HG02678 (cell line): ENCODE measurements at regions not wholly inside any gene's neighbourhood (a gene's known extent, or its start where the extent isn't known, plus 50 kb on each side); places are given as distances from the start of the nearest gene placed in this dataset.

Experiments
- ATAC-seq: cut with Tn5 transposase; IDR thresholded peaks from one replicate; pipeline ENCODE4 v1.9.1; 2021; ENCODE audit warnings: mild to moderate bottlenecking, moderate library complexity; ENCODE audit not compliant: unreplicated experiment

DNA sequence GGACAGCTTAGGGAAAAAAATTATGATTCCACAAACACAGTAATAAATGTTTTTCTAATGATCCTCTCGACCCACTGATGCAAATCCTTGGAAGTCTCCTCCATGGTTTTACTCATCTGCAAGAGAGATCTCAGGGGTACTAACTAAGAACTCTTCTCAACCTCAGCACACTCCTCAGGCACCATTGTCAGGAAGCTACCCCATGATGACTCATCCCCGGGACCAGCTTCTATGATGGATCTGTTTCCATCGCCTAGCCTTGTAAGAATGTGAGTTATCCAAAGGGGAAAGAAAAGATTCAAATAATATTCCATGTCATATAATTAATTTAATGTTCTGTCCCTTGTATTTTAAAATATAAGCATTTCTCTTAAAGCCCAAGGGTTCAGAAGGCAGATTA lies 816.1 kb upstream of the IGFBP7 start:
- ATAC-seq, result no peak

DNA sequence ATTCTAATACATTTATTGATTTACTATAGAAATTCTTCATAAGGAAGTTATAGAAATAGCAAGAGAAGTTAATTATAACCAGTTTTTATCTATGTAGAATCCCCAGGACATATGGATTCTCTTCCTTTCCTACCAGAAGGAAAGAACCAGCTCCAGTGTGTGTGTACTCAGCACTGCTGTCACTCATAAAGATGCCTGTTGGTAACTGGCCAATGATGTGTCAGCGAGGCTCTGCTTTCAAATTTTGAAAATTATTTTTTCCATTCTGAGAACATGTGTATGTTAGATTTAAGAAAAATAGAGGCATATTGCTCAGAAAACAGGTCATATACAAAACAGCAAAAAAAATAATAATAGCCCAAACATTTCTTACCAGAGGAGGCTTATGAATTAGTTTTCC lies 814.8 kb upstream of the IGFBP7 start:
- no peak for ATAC-seq

DNA sequence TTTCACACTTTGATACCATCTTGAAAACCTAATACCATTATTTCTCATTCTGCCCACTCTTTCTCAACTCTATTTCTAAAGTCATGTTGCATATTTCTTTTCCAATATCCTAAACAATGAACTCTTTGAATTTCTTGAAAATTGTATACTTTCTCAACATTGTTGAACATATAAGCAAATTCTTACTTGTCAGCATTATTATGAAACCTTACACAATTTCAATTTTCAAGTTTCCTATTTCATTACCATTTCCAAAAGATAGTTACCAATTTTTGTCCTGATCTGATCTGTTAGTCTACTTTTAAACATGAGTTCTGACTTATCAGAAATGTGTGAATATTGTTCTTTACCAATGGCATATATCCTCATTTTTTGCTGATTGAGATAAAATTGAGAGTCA lies 806.3 kb upstream of the IGFBP7 start:
- no peak for ATAC-seq

DNA sequence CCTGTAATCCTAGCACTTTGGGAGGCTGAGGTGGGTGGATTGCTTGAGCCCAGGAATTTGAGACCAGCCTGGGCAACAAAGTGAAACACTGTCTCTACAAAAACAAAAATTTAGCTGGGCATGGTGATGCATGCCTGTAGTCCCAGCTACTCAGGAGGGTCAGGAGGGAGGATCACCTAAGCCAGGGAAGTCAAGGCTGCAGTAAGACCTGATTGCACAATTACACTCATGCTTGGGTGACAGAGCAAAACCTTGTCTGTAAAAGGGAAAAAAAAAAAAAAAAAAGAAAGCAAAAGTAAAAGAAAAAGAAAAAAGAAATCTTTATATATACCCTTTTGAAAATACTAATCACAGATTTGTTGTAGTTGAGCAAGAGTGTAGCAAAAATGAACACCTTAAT lies 801.0 kb upstream of the IGFBP7 start:
- ATAC-seq, result no peak

DNA sequence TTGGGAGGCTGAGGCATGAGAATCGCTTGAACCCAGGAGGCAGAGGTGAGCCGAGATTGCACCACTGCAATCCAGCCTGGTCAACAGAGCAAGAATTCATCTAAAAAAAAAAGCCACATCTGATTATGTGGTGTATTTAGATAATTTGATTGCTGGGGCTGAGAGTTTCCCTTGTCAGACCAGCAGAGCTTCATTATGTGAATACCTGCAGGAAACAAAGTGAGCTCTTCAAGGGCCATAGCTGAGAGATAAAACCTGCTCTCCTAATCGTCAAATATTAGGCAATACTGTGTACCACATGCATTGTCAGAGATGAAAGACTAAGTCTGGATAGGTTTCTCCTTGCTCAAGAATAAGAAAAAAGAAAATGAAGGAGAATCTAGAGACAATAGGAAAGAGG lies 800.0 kb upstream of the IGFBP7 start:
- no peak for ATAC-seq

DNA sequence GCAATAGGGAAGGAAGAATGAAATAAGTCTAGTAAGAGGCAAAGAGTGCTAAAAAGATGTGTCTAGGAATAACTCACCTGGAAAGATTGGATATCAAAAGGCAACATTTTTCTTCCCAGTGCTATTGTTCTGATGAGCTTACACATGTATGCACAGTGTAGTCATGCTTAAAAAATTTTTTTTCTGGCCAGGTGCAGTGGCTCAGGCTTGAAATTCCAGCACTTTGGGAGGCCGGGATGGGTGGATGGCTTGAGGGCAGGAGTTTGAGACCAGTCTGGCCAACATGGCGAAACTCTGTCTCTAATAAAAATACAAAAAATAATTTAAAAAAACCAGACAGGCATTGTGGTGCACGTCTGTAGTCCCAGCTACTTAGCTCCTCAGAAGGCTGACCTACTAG lies 795.8 kb upstream of the IGFBP7 start:
- no peak for ATAC-seq

DNA sequence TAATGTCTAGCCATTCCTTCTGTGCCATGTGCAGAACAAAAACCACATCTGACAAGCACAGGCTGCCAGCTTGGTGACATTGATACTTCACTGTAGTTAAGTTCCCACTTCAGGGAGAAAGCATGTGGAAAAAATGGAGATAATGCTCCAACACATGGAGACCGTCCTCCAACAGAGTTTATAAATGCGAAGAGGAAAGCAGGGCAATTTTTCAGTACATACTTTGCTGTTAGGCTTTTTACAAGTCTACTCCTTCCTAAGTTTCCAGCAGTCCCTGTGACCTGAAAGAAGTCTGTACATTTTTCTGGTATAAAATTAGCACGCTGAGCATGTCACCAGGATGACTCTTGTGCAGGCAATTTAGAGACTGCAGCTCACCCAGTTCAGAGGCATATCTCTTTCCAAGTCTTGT lies 766.9 kb upstream of the IGFBP7 start:
- ATAC-seq, result no peak

DNA sequence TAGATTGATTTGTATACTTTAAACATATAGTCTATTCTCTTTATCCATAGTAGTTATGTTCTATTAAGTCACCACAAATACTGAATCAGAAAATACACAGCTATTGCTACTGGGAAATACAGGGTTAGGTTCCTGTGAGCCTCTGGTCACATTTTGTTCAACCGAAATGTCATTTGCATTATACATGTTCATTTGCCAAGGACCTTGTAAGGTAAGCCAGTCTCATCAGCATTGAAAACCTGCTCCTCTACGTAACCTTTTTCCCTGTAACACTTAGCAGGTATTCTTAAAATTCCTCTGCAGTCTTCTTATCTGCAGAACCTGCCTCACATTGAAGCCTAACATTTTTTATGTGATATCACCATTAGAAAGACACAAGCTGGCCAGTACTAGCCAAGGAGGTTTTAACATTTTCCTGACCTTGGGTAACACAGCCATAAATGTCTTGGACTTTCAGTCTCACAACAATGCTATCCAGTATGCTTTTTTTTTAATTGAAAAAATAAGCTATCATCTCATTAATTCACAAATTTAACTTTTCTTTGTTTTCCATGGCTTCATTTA lies 765.7 kb upstream of the IGFBP7 start:
- ATAC-seq, result no peak

DNA sequence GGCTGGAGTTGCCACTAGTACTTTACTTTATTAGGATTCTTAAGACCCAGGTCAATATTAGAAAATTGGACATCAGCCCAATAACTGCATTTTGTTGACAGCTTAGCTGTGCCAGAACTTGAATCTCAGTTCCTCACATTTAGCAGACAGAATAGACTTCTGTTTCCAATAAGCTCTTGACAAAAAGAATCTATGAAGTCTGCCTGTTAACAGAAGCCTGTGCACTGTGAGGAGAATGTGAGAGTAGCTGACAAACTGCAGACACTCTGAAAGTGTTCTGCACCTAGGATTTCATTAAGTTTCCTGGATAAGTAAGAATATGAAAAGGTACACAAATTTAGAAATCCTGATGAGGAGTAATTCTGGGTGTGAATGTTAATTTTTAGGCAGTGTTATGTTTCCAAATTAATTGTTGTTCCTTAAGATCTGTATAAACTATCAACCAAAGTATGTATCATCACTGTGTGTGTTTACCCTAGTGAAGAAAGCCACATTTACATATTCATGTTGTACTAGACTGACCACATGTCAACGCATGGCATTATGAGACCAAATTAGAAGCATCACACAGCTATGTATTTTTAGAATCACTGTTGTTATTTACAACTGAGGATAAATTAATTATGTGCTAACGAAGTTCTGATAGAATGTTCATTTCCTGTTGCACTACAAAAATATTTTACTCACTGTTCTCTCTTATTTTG lies 756.4 kb upstream of the IGFBP7 start:
- ATAC-seq, result no peak

DNA sequence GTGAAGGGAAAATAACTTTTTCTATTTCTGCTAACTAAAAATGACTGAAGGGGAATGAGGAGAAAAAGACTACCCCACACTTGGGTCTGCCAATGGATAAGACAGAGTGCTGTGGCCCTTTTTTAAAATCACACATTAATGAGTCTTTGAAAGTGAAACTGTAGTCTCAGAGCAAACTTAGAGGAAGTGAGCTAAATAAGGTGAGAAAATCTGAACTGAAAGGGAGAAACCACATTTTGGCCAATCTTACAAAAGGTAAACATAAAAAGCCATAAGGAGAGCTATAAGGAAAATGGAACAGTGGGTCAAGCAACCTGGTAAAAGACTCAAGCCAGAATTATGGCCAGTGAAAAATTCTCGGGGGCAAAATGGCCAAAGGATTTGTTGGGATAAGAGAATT lies 755.1 kb upstream of the IGFBP7 start:
- peak; percentile 80 for ATAC-seq

DNA sequence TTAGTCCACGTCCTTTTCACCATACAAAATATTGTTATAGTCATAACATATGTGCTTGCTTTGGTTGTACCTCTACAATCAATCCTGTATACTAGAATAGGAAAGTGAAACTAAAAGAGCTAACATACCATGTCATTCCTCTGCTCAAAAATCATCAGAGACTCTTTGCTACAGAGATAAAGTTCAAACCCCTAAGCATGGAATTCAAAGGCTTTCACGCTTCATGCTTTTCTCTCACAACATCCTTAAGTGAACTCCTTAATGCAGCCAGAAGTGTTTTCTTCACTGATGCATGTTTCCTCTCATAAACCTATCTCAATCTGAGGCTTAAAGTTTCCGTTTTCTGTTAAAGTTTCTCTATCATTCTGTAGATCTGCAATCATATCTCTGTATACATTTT lies 744.6 kb upstream of the IGFBP7 start:
- peak; percentile 80 for ATAC-seq

DNA sequence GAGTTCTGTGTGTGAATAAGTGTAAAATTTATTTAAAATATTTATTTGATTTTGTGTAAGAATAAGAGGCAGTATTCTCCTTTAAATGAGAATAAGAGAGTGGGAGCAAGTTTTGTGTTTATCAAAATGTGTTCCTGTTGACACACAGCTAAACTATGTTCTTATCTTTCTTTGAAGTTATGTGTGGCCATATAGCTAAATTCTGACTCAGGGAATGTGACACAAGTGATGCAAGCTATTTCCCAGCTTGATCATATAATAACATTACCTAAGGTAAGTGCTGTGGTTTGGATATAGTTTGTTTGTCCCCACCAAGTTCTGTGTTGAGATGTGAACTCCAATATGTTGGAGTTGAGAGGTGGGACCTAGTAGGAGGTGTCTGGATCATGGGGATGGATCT lies 740.0 kb upstream of the IGFBP7 start:
- no peak for ATAC-seq

DNA sequence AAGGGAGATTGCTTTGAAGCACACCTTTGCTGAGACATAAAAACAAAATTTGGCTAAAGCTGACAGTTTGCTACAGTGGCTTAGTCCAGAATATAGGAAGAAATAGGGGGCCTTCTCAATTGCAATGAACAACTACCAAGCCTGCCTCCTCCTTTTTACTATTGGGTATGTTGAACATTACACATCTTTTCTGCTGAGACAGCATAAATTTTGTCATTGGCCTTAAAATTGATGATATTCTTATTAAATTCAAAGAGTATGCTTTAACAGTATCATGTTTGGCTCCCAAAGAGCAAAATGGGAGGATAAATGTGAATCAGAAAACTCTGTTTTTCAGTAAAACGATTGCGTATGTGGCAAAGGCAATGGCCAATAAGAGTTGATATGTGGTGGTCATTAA lies 721.9 kb upstream of the IGFBP7 start:
- no peak for ATAC-seq

DNA sequence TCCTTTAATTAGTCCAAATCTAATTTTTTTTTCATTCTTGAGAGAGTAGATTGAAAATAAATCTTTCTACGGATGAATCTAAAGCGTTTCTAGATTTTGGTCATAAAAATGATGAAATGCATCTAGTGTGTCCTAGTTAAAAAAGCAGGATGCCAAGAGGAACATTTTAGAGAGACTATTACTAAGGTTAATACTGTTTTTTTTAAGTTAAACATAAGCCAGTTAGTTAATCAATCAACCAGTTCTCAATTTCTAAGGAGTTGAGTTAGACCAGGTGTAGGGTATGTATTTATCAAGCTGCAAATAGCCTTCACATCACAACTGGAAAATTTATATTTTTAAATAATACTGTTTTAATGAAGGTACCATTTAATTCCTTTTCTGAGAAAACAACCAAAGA lies 679.5 kb upstream of the IGFBP7 start:
- no peak for ATAC-seq

DNA sequence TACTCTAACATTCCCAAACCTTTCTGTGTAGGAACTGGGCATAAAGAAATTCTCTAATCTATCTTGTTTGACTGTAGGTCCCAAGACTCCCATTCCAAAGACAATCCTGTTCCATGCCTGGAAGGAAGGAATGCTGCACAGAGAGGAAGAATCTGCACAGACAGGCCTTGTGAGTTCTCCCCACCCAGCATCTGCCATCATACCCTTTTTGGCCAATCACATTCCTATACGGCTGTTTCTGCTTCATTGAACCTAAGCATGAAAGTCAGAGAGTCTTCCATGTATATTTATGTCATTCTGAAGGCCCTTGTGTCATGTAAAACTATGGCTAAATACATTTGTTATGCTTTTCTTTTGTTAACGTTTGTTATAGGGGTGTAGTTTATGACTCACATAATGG lies 667.7 kb upstream of the IGFBP7 start:
- no peak for ATAC-seq

DNA sequence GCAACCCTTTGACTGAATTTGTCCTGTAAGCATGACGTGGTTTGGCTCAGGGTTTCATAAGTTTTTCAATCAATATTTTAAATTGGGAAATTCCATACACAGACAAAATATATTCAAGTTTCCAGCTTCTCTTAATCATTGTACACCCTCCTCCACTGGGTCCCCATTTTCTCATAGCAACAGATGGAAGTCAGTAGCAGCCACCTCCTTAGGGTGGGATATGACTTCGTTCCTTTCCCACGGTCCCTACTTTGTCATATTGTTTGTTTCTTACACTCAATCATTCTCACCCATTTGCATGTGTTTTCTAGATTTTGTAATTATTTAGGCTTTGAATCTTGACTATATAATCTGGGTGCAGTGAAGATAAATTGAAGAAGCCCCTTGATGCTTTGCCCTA lies 664.5 kb upstream of the IGFBP7 start:
- ATAC-seq, result no peak

DNA sequence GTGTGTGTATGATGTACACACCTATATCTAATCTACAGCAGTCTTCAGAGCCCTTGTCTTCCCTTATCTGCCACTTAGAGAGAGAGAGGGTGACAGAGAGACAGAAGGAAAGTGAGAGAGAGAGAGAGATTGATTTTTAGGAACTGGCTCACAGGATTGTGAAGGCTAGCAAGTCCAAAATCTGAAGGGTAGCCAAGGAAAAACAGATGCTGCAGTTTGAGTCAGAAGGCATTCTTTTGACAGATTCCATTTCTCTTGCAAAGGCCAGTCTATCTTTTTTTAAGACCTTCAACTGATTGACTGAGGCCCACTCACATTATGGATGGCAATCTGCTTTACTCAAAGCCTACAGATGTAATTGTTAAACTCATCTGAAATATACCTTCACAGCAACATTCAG lies 664.0 kb upstream of the IGFBP7 start:
- no peak for ATAC-seq

DNA sequence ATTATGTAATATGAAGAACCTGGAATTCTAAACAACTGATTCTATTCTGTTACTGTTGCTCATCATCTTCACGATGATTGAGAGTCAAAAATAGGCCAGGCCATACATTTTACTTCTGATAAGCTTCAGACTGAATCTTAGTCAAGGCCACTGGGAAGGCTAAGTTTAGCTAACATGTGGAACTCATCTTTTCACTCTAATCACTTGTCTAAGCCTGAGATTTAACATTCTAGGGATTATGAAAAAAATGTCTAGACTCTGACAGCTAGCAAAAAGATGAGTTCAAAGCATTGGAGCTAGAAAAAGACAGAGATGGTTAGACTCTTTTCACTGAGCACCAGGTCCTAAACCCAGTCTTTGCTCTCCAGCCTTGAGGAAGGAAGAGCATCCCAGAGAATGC lies 656.2 kb upstream of the IGFBP7 start:
- ATAC-seq, result no peak

DNA sequence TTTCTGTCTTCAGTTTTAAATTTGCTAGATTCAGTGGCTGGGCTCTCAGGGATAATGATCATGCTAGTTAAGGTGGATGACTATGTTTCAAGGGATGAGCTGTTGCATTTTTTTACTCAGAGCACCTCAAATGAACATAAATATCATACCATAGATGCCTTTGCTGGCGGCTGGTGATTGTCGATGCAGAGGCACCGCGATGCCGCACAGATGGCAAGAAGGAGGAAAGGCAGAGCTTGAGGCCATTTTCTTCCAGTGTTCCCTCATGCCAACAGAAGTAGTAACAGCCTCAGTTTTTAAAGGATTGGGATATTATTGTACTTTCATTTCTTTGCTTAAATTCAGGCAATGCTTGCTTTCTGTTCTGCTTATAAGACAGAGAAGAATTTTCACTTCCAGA lies 654.7 kb upstream of the IGFBP7 start:
- no peak for ATAC-seq

DNA sequence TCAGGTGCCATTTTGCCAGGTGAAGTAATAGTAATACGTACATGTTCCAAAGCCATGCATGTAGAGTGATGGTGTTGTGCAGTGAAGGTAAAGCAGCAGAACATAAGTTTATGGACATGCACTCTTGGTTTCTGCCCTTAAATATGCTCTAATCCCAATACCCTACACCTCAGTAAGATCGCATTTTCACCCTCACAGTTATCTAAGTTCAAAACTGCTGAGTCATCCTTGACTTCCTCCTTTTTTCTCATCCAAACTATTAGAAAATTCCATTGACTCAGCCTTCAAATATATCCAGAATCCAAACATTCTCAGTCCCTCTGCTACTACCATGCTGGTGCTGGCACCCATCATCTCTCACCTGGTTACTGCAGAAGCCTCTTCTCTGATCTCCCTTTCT lies 652.9 kb upstream of the IGFBP7 start:
- ATAC-seq, result no peak

DNA sequence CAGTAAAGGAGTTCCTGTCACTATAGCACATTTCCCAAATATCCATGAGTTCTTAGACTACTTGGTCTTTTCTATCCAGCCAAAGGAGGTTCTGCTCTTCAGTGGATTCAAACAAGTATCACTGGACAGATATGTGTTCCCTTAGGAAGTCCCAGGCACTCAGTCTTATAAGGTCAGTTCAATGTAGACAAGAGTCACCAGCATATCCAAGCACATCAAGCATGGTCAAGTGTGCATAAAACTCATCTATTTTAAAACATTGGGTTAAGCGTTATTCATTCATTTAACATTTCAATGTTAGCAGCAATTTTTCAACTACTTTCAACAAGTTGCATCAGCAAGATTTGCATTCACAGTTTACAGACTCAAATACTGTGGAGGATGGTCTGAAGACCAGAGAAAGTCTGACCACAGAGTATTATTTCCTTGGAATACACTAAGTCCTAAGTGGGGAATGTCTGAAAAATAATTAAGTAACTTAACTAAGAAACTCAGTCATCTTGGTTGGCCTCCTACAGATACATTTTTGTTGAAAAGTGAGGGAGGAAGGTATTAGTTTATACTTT lies 630.5 kb upstream of the IGFBP7 start:
- no peak for ATAC-seq

DNA sequence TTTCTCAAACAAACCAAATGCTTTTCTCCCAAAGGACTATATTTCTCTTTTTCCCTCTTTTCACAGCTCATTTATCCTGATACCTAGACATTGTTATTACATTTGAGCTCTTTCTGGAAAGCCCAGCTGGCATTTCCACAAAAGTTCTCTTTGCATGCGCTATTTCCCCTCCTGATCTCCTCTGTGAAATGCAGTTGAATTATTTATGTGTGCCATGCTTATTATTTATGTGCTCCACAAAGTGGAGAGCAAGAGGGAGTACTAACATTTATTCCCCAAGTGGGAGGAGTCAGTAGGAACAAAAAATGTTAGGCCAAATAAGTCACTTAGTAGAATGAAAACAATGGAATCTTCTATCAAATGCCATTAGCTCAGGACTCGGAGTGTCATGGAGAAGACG lies 626.6 kb upstream of the IGFBP7 start:
- no peak for ATAC-seq
